ENCODE measurements at regions not wholly inside any gene's neighbourhood (a gene's known extent, or its start where the extent isn't known, plus 50 kb on each side); places are given as distances from the start of the nearest gene placed in this dataset.
"Not testable (repeated sequence)": the region's sequence is repeated elsewhere in the genome, so short reads cannot be mapped to it uniquely, and the experiment has no call there.

DNA sequence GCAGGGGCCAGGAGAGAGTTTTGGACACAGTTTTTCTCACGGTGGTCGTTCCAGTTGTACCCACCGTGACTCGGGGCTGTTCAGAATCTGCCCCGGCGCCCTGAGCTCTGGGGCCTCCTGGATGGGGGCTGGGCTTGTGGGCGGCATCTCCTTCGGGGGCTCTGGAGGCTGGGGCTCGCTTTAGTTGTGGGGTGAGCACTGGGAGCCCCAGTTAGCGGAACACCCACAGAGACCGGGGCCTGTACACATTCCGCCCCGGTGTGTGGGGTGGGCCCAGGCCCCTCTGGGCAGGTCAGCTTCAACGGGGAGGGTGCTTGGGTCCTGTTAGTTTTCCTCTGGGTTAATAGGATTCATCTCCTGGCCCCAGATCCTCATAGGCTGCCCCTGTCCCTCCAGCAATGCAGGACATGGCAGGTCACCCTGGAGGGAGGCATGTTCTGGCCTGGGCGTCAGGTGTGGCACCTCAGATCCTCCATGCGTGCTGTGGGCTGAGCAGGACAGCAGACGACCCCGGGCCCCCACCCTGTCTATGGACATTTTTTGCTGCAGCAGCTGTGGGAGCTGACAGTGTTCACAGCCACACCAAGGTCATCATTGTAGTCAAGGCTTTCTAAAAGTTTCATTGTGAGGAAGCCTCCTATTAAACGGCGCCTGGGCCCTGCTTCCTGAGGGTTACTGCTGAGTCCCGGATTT, 393.2 kb downstream of the TMEM121 start:
- DNase-seq (ENCODE audit: low spot score): no peak

DNA sequence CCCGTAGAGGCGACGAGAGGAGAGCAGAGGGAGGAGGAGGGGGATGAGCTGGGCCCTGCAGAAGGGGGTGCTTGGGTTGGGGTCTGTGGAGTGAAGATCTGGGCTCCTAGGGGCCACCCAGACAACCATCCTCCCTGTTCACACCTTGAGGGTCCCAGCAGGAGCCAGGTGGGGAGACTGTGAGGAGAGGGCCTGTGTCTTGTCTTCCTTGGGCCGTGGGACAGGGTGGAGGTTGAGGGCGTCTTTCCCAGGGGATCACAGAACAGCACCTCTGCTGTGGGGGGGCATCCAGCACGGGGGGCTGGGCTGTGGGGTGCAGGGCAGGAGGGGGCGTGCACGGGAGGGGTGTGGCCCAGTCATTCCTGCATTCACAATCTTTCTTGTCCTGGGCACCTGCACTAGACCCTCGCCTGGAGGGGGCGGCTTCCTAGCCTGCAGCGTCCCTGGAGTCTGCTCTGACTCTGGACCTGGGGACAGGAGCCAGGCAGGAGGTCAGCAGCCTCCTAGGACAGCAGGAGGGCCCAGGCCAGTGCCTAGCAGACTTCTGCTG, 393.8 kb downstream of the TMEM121 start:
- DNase-seq (ENCODE audit: low spot score): not testable (repeated sequence)

DNA sequence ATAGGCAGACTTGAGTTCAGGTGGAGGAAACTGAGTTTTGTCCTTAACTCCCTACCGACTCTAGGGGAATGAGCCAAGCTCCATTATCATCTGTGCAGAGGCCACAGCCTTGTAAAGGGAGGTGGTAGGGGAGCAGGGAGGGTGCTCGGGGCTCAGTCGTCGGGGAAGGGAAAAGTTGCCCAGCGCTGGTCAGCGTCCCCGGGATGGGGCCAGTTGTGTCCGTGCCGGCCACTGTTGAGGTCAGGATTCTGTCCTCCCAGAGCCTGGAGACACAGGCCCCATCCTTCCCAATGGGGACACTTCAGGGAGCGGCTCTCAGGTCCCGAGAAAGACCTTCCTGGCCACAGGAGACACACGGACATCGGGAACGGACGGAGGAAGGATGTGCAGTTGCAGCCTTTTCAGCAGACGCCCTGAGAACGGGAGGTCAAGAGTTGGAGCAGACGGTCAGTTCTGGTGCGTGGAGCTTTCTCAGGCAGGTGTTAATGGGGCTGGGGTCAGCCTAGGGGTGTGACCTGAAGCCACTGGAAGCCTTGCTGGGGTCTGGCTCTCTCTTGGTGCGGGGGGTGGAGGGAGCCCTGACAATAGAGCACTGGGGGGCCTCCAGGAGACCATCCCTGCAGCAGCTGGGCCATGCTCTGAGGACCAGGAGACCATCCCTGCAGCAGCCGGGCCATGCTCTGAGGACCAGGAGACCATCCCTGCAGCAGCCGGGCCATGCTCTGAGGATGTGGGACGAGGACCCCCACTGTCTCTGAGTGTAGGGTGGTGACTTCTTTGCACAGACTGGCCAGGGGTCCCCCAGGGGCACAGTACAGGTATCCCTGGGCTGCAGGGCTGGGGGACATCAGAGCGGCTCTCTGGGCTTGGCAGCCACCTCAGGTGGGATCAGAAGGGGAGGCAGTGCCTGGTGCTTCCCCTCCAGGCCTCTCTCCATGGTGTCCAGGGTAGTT, 394.7 kb downstream of the TMEM121 start:
- not testable (repeated sequence) for DNase-seq (ENCODE audit: low spot score)

DNA sequence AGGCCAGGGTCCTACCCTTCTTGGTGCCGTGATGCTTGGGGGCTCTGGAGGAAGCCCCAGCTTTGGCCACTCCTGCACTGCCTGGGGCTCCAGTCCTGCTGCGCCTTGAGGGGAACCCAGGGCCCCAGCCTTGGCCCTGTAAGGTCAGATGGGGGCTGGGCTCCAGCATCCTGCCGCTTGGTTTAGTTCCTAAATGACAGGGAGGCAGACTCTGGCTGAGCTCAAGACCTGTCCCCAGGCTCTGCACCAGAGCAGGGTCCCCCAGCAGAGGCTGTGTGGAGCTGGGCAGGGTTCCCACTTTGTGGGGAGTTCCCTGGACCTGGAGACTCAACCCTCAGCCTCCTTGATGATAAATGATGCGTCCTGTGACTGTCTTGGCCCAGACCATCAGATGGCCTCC, 395.4 kb downstream of the TMEM121 start:
- DNase-seq (ENCODE audit: low spot score): not testable (repeated sequence)

DNA sequence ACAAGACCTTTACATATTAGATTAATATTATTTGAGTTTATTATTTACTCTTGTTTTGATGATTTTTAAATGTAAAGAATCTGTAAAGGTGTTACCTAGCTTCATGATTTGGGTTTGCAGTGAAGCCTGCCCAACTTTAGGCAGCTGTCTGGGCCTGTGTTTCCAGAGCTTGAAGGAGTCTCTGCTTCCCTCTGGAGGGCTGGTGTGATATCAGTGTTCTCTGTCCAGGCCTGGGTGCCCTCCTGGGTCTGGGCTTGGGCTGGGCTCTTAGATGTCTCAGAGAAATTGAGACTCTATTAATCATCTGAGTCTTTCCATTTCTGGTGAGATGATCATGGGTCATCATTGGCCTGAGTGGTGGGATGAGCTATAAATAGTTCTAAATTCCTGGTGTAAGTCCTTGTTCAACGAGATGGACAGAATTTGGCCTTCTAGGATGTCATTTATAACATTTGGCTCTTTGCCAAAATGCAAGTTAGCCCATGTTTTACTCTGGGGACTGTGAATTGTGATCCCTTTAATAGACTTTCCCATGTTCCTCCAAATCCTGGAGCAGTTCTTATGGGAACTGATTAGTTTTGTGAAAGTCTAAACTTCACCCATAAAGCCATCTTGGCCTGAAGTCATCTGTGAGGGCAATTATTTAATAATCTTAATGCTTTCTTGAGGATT, 397.3 kb downstream of the TMEM121 start:
- DNase-seq (ENCODE audit: low spot score): not testable (repeated sequence)

DNA sequence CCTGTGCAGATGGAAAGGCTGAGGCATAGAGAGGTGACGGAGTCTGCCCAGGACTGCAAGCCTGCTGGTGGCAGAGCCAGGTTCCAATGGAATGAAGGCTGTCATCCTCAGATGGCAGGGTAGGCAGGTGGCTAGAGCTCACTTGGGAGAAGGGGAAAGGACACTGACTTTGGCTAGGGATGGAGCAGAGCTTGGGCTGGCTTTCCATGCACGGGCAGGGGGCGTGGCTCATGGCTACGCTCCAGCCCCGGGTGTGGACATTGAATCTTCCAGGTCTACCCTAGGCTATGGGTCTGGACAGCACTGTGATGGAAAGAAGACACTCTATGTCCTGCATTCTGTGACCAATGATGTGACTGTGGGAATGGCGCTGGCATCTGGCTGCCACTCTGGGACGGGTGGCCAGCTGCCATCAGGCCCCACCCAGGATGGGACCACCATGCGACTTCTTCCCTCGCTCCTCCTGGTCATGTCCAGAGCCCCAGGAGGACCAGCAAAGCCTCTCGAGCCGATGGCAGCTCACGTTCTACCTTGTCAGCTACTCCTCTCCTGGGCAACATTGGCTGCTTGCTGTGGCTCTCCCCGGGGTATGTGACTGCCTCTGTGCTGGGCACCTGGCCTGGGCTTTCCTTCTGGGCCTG, 398.7 kb downstream of the TMEM121 start:
- no peak for DNase-seq (ENCODE audit: low spot score)

DNA sequence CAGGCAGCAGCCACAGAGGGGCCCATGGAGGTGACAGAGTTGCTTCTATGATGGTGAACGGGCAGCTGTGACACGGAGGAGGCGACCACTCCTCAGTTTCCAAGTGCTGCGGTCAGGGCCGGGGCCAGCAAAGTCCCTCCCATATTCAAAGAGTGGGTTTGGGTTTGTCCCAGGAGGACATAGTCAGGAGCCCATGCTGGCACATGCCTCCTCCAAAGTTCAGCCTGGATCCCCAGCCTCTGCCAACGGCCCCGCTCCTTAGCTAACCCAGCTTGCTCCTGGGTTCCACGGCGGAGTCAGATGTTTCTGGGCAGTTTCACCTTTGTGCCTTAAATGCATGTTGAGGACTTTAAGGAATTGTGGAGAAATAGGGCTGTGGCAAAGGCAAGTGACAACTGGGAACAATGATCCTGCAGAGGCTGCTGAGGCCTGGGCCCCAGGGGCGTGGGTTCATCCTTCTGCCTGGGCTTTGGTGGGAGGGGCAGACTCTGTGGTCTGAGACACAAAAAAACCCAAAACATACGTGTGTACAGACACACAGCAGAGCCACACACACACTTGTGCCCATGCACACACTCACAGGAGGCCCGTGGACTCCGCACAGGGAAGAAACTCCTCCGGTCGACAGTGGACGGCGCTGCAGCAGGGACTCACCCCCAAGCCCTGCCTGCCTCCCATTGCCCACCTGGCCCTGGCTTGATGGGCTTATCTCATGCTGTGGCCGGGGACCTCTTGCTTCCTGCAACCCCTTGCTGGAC, 399.4 kb downstream of the TMEM121 start:
- no peak for DNase-seq (ENCODE audit: low spot score)

DNA sequence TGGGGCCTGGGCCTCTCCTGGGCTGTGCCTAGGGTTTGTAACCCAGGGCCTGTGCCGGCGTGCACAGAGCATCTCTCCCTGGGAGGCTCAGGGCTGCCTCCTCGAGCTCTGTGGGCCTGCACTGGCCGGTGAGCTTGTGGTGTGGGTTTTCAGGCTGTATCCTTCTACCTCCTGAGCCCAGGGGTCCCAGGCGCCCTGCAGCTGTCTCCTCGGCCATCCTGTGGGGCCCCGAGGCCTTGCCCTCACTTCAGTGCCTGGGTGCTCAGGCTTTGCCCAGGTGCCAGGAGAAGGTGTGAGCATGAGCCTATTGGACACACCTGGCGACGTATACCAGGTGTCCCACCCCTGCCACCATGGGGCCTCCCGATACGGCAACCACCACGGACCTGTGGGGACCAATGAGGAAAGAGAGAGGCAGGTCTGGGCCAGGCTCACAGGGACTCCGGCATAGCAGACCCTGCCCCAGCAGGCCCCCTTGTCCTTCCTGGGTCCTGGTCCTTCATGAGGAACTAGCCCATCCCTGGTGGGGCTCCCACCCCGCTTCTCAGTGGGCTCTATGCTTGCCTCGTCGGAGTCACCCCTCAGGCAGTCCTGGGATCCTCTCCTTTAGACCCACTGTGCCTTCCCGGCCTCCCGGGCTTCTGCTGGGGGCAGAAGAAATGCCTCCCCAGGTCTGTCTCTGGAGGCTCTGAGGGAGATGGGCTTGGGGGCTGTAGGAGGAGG, 400.2 kb downstream of the TMEM121 start:
- no peak for DNase-seq (ENCODE audit: low spot score)

DNA sequence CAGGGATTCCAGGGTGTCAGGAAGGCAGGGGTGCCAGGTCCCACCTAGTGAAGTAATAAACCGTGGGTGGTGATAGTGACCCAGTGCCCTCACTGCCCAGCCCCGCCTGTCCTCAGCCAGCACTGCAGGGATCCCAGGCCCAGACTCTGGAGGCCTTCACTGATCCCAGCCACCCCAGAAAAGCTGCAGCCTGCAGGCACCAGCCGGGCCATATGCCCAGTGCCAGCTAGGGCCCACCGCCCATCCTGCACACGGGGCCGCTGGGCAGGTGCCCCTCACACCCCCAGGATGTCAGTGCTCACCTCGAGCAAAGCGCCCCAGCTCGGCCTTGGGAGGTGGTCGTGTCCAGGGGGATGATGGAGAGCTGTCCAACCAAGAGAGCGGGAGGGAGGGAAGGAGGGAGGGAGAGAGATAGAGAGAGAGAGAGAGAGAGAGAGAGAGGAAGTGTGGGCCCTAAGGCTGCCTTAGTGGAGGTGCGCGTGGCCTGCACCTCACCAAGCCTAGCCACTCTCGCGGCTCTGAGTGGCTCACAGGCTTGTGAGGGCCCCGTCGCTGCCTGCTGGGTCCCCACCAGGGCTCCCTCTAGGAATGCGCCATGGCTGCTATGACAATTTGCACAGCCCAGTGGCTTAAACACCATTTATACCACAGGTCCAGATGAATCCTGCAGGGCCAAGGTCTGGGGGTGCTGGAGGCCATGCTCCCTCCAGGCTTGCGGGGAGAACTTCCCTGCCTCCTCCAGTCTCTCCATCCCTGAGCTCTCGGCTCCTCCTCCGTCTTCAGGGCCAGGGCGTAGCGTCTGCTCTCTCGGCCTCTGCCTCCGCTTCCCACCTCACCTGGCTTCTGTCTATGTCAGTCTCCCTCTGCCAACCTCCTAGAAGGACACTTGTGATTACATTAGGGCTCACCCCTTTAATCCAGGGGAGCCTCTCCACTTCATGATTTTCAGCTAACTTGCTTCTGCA, 401.0 kb downstream of the TMEM121 start:
- DNase-seq (ENCODE audit: low spot score): no peak

DNA sequence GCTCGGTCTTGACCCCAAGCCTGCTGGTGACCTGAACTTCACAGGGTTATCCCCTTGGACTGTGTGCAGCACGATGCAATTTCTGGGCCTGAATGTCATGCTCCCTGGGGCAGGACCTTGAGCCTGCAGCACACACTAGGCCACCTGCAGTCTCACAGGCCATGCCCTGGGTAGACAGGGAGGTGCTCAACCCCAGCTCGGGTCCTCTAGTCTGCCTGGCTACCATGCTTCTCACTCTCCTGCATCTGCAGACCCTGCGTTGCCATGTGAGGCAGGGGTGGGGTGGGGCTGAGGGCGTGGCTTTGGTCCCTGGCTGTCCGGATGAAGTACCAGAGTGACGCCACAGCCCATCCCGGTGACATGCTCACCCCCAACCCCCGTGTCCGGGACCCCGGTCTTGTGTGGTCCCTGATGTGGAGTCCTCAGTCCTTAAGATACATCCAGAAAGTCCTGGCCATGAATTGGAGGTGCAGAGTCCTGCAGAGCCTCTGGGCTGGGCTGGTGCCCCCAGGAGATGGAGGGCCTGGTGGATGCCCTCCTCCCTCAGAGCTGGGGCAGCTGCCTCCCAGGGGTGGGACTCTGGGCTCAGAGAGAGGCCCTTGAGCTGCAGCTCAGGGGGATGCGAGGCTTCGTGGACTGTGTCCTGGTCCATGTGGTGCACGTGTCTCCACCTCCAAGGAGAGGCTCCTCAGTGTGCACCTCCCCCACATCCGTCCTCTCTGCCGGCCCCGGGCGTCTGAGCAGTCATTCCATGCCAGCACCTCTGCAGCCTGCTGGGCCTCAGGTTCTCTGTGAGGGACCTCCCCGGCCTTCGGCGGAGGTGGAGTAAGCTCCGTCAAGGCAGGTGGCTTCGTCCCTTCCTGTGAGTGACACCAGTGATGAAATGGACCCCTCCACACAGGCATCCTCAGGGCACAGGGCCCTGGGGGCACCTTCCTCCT, 402.1 kb downstream of the TMEM121 start:
- DNase-seq (ENCODE audit: low spot score): not testable (repeated sequence)

DNA sequence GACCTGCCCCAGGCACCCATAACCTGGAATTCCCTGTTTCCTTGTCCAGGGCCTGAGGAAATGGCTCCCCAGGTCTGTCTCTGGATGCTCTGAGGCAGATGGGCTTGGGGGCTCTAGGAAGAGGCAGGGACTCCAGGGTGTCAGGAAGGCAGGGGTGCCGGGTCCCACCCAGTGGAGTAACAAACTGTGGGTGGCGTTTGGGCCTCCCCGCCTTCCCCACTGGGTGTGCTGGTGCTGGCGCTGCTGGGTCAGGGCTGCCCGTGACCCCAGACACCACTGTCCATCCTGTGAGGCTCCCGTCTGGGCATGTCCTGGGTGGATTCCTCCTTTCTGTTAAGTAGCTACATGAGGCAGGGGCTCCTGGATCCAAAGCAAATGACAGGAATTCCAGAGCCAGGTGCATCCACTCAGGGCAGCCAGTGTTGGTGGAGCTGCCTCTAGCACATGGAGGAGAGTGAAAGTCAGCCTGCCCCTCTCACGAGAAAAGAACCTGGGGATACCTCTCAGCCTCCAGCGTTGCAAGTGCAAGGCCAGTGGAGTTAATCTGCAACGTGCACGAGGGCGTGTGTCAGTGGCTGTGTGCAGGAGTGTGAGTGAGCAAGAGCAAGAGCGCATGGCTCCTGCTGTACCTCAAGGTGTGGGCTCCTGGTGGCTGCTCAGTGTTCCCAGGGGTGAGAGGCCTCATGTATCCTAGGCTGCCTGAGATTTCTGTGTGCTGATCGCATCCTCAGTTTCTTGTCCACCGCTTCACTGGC, 403.1 kb downstream of the TMEM121 start:
- DNase-seq (ENCODE audit: low spot score): no peak

DNA sequence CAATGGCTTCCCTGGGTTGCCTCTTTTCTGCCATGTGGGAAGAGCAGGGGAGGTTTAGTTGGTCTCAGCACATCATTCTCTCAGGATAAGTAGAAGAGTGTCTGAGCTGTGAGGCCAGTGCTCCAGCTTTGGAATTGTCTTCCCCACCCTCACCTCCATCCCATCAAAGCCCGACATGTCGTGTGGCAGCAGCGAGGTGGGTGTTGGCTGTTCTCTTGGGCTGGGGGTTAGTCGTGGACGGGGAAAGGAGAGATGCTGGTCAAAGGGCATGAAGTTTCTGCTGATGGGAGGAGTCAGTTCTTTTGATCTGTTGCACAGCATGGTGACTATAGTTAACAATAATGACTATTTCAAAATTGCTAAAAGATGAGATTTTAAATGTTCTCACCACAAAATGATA, 404.2 kb downstream of the TMEM121 start:
- no peak for DNase-seq (ENCODE audit: low spot score)

DNA sequence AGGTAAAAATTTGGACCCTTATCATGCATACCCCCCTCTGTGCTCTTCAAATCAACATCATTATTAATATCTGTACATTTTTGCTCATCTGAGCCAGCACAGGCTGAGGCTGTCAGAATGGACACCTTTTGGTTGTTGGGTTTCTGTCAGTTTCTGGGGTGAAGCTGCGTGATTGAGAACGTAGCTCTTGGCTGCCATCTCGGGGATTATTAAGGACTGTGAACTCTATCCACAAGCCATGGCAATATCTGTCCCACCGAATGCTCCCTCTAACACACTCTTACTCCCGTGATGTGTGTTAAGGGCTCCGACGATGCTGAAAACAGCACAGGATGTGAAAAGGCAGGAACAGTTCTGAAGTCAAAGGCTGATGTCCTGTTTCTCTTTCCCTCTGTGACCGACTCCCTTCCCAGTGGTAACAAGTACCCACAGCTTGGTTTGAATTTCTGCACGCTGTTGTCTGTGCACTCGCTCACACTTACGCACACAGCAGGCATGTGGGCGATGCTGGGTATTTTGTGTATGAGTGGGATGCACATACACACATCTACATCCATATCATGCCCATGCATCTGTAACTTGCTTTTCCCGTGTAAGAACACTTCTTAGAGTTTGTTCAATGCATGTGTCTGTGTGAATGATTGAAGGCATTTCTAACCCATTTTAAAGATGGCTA, 405.6 kb downstream of the TMEM121 start:
- no peak for DNase-seq (ENCODE audit: low spot score)

DNA sequence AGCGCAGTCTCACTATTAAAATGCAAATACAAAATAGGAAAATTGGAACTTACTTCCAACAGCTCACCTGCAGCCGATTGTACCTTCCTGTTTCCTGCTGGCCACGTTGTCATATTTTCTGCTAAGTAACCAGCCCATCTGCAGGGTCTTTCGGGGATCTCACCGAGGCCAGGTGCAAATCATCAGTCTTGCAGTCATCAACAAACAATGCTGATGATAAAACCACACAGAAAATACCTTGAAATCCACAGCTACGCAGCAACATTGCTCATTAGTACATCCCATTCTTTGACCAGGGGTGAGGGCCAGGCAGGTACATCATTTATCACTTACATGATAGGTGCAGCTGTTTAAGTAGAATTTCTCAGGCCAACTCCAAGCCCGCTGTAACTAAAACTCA, 406.9 kb downstream of the TMEM121 start:
- no peak for DNase-seq (ENCODE audit: low spot score)

DNA sequence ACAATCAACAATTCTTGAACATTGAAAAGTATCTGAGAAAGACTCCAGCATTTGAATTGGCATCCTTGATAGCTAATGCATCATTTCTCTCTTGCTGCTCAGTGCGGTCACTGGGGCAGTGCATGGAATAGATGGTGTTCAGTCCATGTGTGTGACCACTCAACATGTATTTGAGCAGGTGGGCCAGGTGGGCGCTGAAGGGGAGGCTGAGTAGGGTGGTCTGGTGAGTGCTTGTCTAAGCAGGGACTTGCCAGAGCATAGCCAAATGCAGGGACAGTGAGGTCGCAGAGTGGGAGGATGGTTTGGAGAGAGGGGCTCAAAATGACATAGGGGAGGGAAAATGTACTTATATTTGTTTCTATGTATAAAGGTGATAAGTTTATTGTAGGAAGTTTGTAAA, 409.0 kb downstream of the TMEM121 start:
- DNase-seq (ENCODE audit: low spot score): no peak

DNA sequence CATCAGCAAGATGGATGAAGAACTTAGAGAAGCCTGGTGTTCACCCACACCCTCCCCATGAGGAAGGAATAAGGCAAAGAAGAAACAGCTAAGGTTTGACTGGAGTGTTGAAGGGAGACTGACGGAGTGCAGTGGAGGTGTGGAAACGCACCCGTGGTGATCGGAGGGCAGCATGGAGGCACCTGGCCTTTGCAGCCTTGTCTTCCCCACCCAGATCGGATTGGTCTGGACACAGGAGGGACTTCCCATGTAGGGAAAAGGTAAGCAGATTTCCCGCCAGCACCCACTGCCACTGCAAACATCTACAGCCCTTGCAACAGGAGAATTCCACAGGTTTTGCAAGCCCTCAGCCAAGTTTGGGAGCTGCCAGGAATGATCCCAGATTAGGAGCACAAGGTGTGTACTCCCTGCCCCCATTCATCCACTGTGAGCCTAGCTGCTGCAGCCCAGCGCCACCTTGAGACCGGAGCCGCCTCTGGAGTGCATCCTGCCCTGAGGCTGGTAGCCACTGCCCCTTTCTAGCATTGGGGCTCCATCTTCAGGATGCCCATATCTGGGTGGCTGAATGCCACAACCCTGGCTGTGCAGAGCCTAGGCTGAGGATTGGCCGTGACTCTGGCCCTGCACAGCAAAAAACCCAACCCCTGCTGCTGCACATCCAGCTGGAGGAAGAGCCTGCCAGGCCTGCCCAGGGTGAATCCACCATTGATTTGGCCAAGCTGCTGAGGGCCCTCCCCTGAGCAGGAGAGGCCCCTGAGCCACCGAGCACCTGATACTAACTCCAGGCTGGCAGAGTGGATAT, 411.1 kb downstream of the TMEM121 start:
- no peak for DNase-seq (ENCODE audit: low spot score)
